T-cell (primary cell): ENCODE measurements at regions not wholly inside any gene's neighbourhood (a gene's known extent, or its start where the extent isn't known, plus 50 kb on each side); places are given as distances from the start of the nearest gene placed in this dataset.

Source experiments
- ATAC-seq, 4 experiments: fragments of 200-7000 bp in 3 of 4; fragments of 150-1000 bp in 1 of 4; cut with Tn5 transposase; replicated peaks in 1 of 4; 1 replicate in 3 of 4; 2 replicates in 1 of 4; pipeline ENCODE4 v1.10.0; 2021; ENCODE audit warnings: moderate library complexity in 3 of 4, mild to moderate bottlenecking in 2 of 4, moderate number of reproducible peaks in 1 of 4
- CTCF ChIA-PET, 2 donors: fragments of 300-600 bp; sonication (Branson Sonifier 250); formaldehyde crosslinking; loops; one replicate each; lab custom pipeline; 2022; ENCODE audit warnings: antibody characterized with exemption in 2 of 2; lab: Charles Lee
- POLR2A ChIA-PET, 2 donors: fragments of 300-600 bp; sonication (Branson Sonifier 250); formaldehyde crosslinking; loops; one replicate each; lab custom pipeline; 2022; ENCODE audit warnings: antibody characterized with exemption in 2 of 2; lab: Charles Lee
- DNase-seq, 35 experiments: peaks; one replicate each; pipeline versions ENCODE4 v3.0.0 to v3.0.0-alpha.2; 2013 to 2023
- H3K27ac ChIP-seq: one replicate; pipeline ENCODE4 v1.5.1; 2013; ENCODE audit warnings: low read length
- H3K27me3 ChIP-seq, 2 experiments: replicated peaks in 1 of 2; 1 replicate in 1 of 2; 2 replicates in 1 of 2; pipeline versions ENCODE4 v1.6.1 to v1.7.0; 2013; ENCODE audit warnings: low read length in 1 of 2, mixed read lengths in 1 of 2; ENCODE audit not compliant: control insufficient read depth in 2 of 2, insufficient read depth in 2 of 2; ENCODE audit errors: extremely low read depth in 1 of 2
- H3K36me3 ChIP-seq, 2 donors: 1 replicate in 1 of 2; 2 replicates in 1 of 2; pipeline versions ENCODE4 v1.6.1 to v1.7.0; 2013; ENCODE audit warnings: low read length in 1 of 2; ENCODE audit not compliant: control insufficient read depth in 2 of 2, insufficient read depth in 1 of 2; ENCODE audit errors: extremely low read depth in 1 of 2
- H3K4me1 ChIP-seq, 2 experiments: 1 replicate in 1 of 2; 2 replicates in 1 of 2; pipeline versions ENCODE4 v1.6.1 to v1.7.0; 2013; ENCODE audit warnings: low read length in 2 of 2, mixed read lengths in 1 of 2; ENCODE audit not compliant: insufficient read depth in 2 of 2, control insufficient read depth in 1 of 2; ENCODE audit errors: extremely low read depth in 1 of 2
- H3K4me3 ChIP-seq, 2 donors: 1 replicate in 1 of 2; 2 replicates in 1 of 2; pipeline versions ENCODE4 v1.5.1 to v1.7.0; 2013; ENCODE audit warnings: mild to moderate bottlenecking in 2 of 2, low read length in 1 of 2, moderate library complexity in 1 of 2; ENCODE audit not compliant: control insufficient read depth in 1 of 2; ENCODE audit errors: extremely low read depth in 1 of 2
- H3K9me3 ChIP-seq: 2 replicates; pipeline ENCODE4 v1.7.0; 2013
- H3K27ac Mint-ChIP-seq, 2 donors: one replicate each; pipeline ENCODE4 v1.8.0; 2020 to 2021; ENCODE audit warnings: mild to moderate bottlenecking in 2 of 2, mixed read lengths in 2 of 2
- H3K27me3 Mint-ChIP-seq, 2 donors: one replicate each; pipeline ENCODE4 v1.8.0; 2021 to 2022; ENCODE audit warnings: mixed read lengths in 2 of 2
- H3K36me3 Mint-ChIP-seq: one replicate; pipeline ENCODE4 v1.8.0; 2021; ENCODE audit warnings: mixed read lengths
- H3K4me1 Mint-ChIP-seq, 3 donors: one replicate each; pipeline ENCODE4 v1.8.0; 2020 to 2022; ENCODE audit warnings: mixed read lengths in 3 of 3, mild to moderate bottlenecking in 1 of 3
- H3K4me3 Mint-ChIP-seq, 3 donors: one replicate each; pipeline ENCODE4 v1.8.0; 2020 to 2022; ENCODE audit warnings: mild to moderate bottlenecking in 3 of 3, mixed read lengths in 3 of 3, moderate library complexity in 3 of 3
- H3K9me3 Mint-ChIP-seq, 3 donors: one replicate each; pipeline ENCODE4 v1.8.0; 2020 to 2022; ENCODE audit warnings: mixed read lengths in 3 of 3
- WGBS: methylation state at CpG from one replicate; pipeline ENCODE4 v1.1.5; 2013; ENCODE audit warnings: missing lambda C conversion rate; ENCODE audit not compliant: insufficient coverage; 5-methylcytosine and 5-hydroxymethylcytosine counted together

GRCh38 chr4:11636031-11636430 is 207.3 kb upstream of the HS3ST1 start:
- Mint-ChIP-seq H3K4me3 (no peak overlapping the region), H3K27ac (no peak overlapping the region), H3K9me3 (peaks cover 0 to 11% (median 10%) of the 10 kb centered on the region in 3 donors), H3K36me3 (no peaks in the 10 kb centered on the region), H3K4me1 (no peaks in the 10 kb centered on the region), H3K27me3 (no peaks in the 10 kb centered on the region)
- ChIA-PET CTCF (interaction anchor here in 1 of 2 donors (0.5 kb wide), 1 partner anchor 991 kb away, joined by 4 read pairs; no protein-coding TSS in a partner anchor), POLR2A (no interaction called here)
- ATAC-seq (no peak), DNase-seq (no peak)
- Histone ChIP-seq H3K4me1 (no peaks in the 10 kb centered on the region), H3K4me3 (no peak overlapping the region), H3K27me3 (no peaks in the 10 kb centered on the region), H3K9me3 (no peaks in the 10 kb centered on the region), H3K27ac (no peak overlapping the region), H3K36me3 (no peaks in the 10 kb centered on the region)
- 91% methylated on average over 2 of the region's 3 CpGs for WGBS

DNA sequence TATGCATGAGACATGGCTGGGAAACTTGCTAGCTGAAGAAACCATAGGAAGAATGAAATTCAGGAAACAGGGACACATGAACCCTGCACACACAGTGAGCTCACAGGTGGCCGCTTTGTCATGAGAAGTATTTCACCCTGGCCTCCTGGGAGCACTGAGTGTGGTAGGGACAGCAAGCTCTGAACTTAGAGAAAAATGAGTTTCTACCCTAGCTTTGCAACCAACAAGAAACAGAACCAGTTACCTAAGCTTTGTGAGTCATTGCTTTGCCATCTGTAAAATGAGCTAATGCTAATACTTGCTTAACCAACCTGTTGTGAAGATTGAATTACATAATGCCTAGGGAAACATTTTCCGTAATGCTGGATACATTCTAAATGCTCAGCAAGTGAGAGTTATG is 206.6 kb upstream of the HS3ST1 start:
- Histone ChIP-seq H3K27me3 (no peaks in the 10 kb centered on the region), H3K9me3 (no peaks in the 10 kb centered on the region), H3K4me3 (no peak overlapping the region), H3K4me1 (no peaks in the 10 kb centered on the region), H3K27ac (no peak overlapping the region), H3K36me3 (no peaks in the 10 kb centered on the region)
- POLR2A ChIA-PET, result no interaction called here
- ATAC-seq (no peak), DNase-seq (no peak)
- Mint-ChIP-seq H3K4me1 (no peaks in the 10 kb centered on the region), H3K4me3 (no peak overlapping the region), H3K9me3 (peaks cover 0 to 11% (median 10%) of the 10 kb centered on the region in 3 donors), H3K36me3 (no peaks in the 10 kb centered on the region), H3K27me3 (no peaks in the 10 kb centered on the region), H3K27ac (no peak overlapping the region)
- CTCF ChIA-PET, result interaction anchor here in 1 of 2 donors (0.5 kb wide), 1 partner anchor 992 kb away, joined by 4 read pairs; no protein-coding TSS in a partner anchor
- WGBS, result no CpG with 5 or more reads among the region's 2 CpGs

DNA sequence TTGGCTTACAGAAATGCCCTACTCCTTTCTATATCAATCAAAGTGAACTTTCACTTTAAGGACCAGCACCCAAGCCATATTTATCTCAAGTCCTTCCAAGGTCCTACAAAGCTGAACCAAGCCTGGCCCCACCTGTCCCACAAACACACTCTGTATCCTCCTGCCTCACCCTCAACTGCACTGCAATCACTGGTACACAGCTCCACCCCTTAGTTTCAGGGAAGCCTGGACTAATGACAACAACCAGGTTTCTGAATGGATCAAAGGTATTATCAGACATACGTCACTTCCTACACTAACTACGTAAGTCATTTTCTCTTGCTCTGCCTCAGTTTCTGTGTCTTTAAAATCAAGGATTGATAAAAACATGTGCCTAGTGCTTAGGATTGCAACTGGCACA is 205.6 kb upstream of the HS3ST1 start:
- Histone ChIP-seq H3K4me1 (no peaks in the 10 kb centered on the region), H3K4me3 (no peak overlapping the region), H3K36me3 (no peaks in the 10 kb centered on the region), H3K9me3 (no peaks in the 10 kb centered on the region), H3K27me3 (no peaks in the 10 kb centered on the region), H3K27ac (no peak overlapping the region)
- Mint-ChIP-seq H3K4me1 (no peaks in the 10 kb centered on the region), H3K4me3 (no peak overlapping the region), H3K27ac (no peak overlapping the region), H3K27me3 (no peaks in the 10 kb centered on the region), H3K36me3 (no peaks in the 10 kb centered on the region), H3K9me3 (peaks cover 0 to 9% (median 9%) of the 10 kb centered on the region in 3 donors)
- DNase-seq, result no peak
- no CpG with 5 or more reads among the region's 2 CpGs for WGBS
- no peak for ATAC-seq
- CTCF ChIA-PET, result no interaction called here
- POLR2A ChIA-PET, result no interaction called here

DNA sequence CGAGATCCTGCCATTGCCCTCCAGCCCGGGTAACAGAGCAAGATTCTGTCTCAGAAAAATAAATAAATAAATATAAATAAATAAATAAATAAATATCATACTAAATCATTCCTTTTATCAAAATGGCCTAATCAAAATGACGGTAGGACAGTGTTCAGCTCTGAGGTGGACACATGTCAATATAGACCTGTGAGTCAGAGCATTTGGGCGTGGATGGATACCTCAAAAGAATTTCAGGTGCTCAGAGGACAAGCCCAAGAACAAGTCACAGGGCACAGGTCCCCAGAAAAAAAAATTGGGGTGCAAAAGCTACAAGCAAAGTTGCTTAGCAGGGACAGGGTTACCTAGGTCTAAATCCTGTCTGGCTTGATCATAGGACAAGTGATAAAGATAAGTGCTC is 204.7 kb upstream of the HS3ST1 start:
- H3K9me3 ChIP-seq, result no peaks in the 10 kb centered on the region
- no peak overlapping the region for H3K4me3 Mint-ChIP-seq
- no peaks in the 10 kb centered on the region for H3K27me3 ChIP-seq
- CTCF ChIA-PET, result no interaction called here
- no peaks in the 10 kb centered on the region for H3K4me1 ChIP-seq
- POLR2A ChIA-PET, result no interaction called here
- no peaks in the 10 kb centered on the region for H3K4me1 Mint-ChIP-seq
- H3K36me3 ChIP-seq, result no peaks in the 10 kb centered on the region
- H3K4me3 ChIP-seq, result no peak overlapping the region
- H3K27ac ChIP-seq, result no peak overlapping the region
- H3K27me3 Mint-ChIP-seq, result no peaks in the 10 kb centered on the region
- ATAC-seq (no peak), DNase-seq (no peak)
- H3K27ac Mint-ChIP-seq, result no peak overlapping the region
- whole genome bisulfite sequencing, result 78% methylated on average over 1 of the region's 4 CpGs
- H3K9me3 Mint-ChIP-seq, result peaks cover 0 to under 1% (median under 1%) of the 10 kb centered on the region in 3 donors
- no peaks in the 10 kb centered on the region for H3K36me3 Mint-ChIP-seq

GRCh38 chr4:11632483-11632882 is 203.8 kb upstream of the HS3ST1 start:
- H3K4me3 ChIP-seq, result no peak overlapping the region
- Mint-ChIP-seq H3K4me1 (no peaks in the 10 kb centered on the region), H3K36me3 (no peaks in the 10 kb centered on the region), H3K27me3 (no peaks in the 10 kb centered on the region), H3K4me3 (no peak overlapping the region), H3K27ac (no peak overlapping the region), H3K9me3 (no peaks in the 10 kb centered on the region)
- WGBS, result 94% methylated on average over 5 of the region's 6 CpGs
- DNase-seq (no peak), ATAC-seq (no peak)
- H3K36me3 ChIP-seq, result no peaks in the 10 kb centered on the region
- H3K27me3 ChIP-seq, result no peaks in the 10 kb centered on the region
- POLR2A ChIA-PET, result no interaction called here
- no peak overlapping the region for H3K27ac ChIP-seq
- CTCF ChIA-PET, result no interaction called here
- H3K4me1 ChIP-seq, result no peaks in the 10 kb centered on the region
- H3K9me3 ChIP-seq, result no peaks in the 10 kb centered on the region

GRCh38 chr4:11632025-11632424 is 203.3 kb upstream of the HS3ST1 start:
- DNase-seq (no peak), ATAC-seq (no peak)
- H3K4me1 ChIP-seq, result no peaks in the 10 kb centered on the region
- H3K27ac Mint-ChIP-seq, result no peak overlapping the region
- no peaks in the 10 kb centered on the region for H3K4me1 Mint-ChIP-seq
- no peaks in the 10 kb centered on the region for H3K36me3 Mint-ChIP-seq
- no peaks in the 10 kb centered on the region for H3K27me3 Mint-ChIP-seq
- H3K9me3 Mint-ChIP-seq, result no peaks in the 10 kb centered on the region
- no peaks in the 10 kb centered on the region for H3K27me3 ChIP-seq
- POLR2A ChIA-PET, result no interaction called here
- CTCF ChIA-PET, result interaction anchor here in 1 of 2 donors (0.5 kb wide), 1 partner anchor 1744 kb away, joined by 4 read pairs; no protein-coding TSS in a partner anchor
- H3K27ac ChIP-seq, result no peak overlapping the region
- WGBS, result no CpG with 5 or more reads among the region's 4 CpGs
- no peak overlapping the region for H3K4me3 Mint-ChIP-seq
- no peaks in the 10 kb centered on the region for H3K9me3 ChIP-seq
- no peak overlapping the region for H3K4me3 ChIP-seq
- H3K36me3 ChIP-seq, result no peaks in the 10 kb centered on the region

GRCh38 chr4:11631416-11631815 is 202.7 kb upstream of the HS3ST1 start:
- Histone ChIP-seq H3K27ac (no peak overlapping the region), H3K36me3 (no peaks in the 10 kb centered on the region), H3K4me1 (no peaks in the 10 kb centered on the region), H3K27me3 (no peaks in the 10 kb centered on the region), H3K9me3 (no peaks in the 10 kb centered on the region), H3K4me3 (no peak overlapping the region)
- H3K36me3 Mint-ChIP-seq, result no peaks in the 10 kb centered on the region
- no CpG with 5 or more reads among the region's 2 CpGs for WGBS
- ChIA-PET POLR2A (no interaction called here), CTCF (no interaction called here)
- DNase-seq (no peak), ATAC-seq (no peak)
- no peaks in the 10 kb centered on the region for H3K4me1 Mint-ChIP-seq
- no peaks in the 10 kb centered on the region for H3K27me3 Mint-ChIP-seq
- no peaks in the 10 kb centered on the region for H3K9me3 Mint-ChIP-seq
- no peak overlapping the region for H3K4me3 Mint-ChIP-seq
- H3K27ac Mint-ChIP-seq, result no peak overlapping the region
